ENCODE measurements at regions not wholly inside any gene's neighbourhood (a gene's known extent, or its start where the extent isn't known, plus 50 kb on each side); places are given as distances from the start of the nearest gene placed in this dataset.
"Not testable (repeated sequence)": the region's sequence is repeated elsewhere in the genome, so short reads cannot be mapped to it uniquely, and the experiment has no call there.

DNA sequence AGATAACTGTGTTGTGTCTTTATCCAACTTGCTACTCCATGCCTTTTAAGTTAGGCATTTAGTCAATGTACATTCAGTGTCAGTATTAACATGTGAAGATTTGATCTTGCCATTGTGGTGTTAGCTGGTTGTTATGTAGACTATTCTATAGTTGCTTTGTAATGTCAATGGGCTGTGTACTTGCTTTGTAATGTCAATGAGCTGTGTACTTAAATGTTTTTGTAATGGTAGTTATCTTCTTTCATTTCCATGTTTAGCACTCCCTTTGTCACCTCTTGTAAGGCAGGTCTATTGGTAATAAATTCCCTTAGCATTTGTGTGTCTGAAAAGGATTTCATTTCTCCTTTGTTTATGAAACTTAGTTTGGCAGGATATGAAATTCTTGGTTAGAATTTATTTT, 53.4 kb downstream of the MC4R start:
- no peak for DNase-seq (ENCODE audit: low read depth, low spot score)

DNA sequence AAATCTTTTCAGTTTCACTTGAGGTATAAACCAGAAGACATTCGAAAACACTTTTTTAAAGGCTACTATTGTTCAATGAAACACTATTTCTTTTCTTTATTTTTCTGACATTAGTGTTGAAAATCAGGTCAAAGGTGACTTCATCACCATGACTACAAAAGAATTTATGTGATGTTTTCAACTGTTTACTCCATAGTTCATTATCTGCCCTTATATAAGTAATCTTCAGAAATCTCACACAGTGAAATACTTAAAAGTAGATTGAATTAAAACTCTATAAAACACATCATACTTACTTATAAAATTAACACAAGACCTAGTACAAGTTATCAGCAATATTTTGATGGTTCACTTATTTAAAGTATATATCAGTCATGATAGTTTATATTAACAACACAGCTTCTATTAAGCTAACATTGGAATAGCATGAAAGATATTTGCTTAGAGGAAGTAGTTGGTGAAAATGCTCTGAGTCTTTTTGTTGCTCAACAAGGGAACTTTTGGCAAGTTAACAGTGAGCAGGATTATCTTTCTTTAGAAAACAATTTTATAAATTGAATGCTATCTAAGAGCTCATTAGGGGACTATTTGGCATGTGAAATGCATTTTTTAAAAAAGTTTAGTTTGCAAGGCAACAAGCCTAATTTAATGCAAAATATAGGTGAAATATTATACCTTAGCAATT, 60.8 kb downstream of the MC4R start:
- no peak for DNase-seq (ENCODE audit: low read depth, low spot score)

DNA sequence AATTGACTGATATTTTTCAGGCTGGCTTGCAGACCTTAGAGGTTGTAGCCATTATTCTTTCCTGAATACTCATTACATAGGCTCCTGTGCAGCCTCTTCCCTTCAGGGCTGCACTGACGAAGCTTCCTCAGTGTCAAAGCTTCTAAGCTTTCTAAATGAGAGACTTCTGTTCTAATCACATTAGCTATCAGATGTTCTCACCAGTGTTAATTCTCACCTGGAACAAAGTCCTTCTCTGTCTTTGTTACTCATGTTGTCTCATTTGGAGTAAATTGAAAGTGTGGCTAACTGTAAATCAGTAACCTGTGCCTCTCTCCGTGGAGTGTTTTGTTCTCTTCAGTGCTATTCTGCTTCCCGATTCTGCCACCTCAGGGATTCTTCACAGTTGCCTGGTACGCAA, 76.9 kb downstream of the MC4R start:
- no peak for DNase-seq (ENCODE audit: low read depth, low spot score)

DNA sequence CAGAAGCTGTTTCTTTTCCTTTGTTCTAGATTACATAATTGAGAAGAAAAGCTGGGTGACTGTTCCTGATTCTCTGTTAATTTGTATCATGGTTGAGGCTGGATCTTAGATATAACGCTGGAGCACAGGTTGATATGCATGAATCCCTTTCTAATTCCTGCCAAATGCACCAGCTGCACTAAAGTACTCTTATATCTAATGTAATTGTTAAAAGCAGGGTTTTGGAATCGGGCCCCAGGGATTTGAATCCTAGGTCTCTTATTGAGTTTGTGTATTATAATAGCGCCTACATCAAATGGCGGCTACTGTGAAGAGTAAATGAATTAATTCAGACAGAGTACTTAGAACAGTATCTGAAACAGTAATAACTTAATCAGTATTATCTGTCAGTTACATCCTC, 80.4 kb downstream of the MC4R start:
- DNase-seq (ENCODE audit: low read depth, low spot score), result no peak

DNA sequence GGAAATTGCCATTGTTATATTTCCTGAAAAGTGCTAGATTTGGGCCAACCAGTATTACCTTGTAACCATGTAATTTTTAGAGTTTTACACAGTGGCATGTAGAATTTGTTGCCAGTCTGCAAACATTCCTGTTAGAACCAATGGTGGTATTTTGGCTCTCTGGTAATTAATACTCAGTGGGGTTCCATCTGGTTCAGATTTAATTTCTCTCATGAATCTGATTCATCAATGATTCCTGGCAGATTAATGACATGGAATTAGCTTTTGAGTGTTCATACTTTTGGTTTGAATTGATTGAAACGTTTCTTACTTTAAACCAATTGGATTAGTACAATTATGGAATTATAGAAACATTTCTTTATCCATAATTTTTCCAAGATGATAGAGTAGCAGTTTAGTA, 93.2 kb downstream of the MC4R start:
- no peak for DNase-seq (ENCODE audit: low read depth, low spot score)

DNA sequence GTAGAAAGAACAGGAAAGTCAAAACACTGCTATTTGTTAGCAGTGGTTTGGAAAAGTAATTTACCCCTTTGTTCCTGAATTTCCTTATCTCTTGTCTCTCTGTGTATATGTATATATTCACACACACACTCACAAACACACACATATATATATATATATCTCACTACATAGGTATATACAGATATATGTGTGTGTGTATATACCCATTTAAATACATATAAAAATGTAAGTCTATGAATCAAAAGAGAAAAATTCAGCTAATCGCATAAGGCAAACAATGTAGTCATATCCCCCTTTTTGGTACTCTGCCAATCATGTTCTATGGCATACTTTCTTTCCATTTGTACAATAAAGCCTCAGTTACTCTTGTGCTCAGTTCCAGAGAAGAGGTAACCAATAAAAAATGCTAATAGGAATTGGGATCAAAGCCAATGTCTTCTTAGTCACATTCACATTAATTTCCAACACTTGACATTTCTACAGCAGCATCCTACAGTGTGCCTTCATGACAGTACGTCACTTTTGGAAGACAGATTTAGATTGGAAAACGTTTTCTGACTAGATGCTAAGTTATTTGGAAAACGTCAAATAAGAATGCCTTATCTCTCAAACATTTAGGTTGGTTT, 94.6 kb downstream of the MC4R start:
- DNase-seq (ENCODE audit: low read depth, low spot score), result peak; percentile 4

DNA sequence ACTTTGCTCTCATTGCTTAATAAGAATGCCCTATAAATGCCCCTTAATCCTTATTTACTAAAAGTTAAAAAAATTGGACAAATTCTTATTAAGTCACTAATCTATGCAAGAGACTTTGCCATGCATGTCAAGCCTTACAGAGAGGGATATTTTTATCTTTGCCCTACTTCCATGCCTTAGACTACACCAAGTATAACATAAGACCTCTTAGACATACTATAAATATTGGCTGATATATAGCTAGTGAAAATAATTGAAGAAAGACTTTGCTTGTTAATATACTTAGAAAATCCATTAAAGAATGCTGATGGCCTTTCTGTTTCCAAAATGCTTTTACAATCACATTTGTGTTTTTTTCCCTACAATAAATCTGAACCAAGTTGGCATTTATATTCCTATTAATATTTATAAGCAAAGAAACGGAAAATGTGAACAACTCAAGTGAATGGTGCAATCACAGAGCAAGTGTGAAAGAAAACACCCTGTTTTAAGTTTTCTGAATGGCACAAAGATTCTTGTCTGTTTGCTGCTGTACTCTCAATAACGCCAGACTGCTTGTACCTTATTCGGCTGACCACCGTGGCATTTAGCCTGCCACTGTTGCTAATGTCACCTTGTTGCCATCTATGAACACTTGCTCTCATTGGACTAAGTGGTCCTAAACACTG, 105.0 kb downstream of the MC4R start:
- DNase-seq (ENCODE audit: low read depth, low spot score), result no peak

DNA sequence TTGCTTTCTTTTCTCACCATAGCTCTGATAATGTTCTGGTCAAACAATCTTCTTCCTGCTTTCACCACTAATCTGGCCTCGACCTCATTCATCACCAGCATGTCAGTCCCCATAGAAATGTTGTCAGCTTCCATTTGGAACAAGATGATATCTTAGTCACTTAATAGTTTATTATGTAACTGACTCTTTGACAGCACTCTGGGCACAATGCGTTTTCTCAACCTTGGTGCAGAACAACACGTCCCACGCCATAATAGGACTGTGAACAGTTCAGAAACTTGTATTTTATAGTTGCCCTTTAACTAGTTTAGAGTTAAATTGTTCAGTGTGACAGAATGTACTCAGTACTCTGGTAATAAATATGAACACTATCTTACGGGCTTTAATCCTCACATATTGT, 106.0 kb downstream of the MC4R start:
- no peak for DNase-seq (ENCODE audit: low read depth, low spot score)

DNA sequence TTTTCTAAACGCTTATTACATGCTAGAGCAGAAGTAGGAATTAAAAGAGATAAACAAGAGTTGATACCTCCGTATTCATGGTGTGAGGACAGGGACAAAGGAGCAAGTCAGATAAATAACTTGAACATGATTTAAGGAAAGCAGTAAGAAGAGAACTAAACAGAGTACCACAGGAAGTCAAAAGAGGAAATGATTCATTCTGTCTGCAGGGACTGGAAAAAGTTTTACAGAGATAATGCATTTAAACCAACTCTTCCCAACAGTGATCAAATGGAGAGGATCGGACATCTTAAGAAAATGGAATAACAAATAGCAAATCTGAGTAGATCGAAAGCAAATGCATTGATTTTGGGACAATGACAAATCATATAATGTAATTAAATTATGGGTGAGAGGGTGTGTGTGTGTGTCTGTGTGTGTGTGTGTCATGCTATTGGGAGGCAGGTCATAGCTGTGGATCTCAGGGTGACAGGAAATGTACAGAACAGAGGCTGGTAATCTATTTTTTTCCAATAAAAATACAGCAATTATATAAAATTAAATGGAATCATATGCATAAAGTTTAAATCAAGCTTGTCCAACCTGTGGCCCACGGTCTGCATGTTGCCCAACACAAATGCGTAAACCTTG, 113.4 kb downstream of the MC4R start:
- DNase-seq (ENCODE audit: low read depth, low spot score), result no peak

DNA sequence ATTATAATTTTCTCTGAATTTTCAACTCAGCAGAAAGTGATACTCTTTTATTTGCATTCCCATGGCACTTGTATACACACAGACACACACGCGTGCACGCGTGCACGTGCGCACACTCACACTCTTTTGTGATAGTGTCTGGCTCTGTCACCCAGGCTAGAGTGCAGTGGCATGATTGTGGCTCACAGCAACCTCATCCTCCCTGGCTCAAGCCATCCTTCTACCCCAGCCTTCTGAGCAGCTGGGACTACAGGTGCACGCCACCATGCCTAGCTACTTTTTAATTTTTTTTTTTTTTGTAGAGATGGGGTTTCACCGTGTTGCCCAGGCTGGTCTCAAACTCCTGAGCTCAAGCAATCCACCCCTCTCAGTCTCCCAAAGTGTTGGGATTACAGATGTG, 123.2 kb downstream of the MC4R start:
- DNase-seq (ENCODE audit: low read depth, low spot score), result no peak

DNA sequence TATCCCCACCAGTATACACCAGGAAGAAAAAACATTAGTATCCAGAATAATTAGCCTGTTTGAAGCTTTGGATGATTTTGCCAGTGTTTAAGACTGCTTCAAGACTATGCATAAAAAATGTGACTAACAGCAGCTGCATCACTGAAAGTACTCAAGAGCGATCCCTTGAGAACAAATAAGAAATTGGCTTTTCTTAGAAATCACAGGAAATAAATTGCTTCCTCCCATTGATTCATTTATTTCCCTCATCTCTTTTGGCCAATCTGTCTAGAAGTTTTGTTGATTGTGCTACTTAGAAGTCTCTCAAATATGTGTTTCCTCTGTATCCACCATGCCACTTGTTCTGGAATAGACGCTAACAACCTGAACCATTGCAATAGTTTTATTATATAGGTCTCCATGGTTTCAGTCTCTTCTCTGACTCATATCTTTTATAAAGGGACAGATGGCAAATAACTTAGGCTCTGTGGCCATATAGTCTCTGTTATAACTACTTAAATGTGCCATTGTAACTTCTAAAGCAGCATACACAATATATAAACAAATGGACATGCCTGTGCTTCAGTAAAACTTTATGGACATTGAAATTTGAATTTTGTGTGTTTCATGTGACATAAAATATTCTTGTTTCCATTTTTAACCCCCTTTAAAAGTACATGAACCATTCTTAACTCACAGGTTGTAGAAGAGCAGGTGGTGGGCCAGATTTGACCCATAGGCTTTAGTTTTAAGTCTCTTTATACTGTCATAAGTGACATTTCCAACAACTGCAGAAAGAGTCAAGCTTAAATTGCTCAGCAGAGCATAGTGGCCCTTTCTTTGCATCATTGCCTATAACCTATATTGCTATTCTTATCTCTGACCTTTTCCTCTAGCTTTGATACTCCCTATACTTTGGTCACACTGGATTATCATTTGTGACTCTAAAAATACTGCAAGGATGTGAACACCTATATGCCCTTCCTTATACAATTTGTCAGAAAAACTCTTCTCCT, 123.9 kb downstream of the MC4R start:
- DNase-seq (ENCODE audit: low read depth, low spot score), result no peak

DNA sequence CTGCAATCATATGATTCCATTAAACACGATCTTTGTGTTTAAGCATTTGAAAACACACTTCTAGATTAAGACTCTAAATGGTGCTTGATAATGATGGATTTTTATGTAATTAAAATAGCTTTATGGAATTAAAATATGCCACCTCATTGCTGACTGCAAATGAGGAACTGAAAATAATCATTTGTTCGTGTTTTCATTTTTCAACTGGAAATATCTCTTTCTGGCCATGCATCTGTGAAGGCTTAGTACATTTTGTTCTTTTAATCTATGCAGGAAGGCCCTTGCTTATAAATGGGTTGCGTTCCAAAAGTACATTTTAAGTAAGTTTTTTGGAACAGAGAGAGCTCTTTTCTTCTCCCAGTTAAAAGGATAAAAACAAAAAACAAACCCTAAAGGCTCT, 125.5 kb downstream of the MC4R start:
- no peak for DNase-seq (ENCODE audit: low read depth, low spot score)

DNA sequence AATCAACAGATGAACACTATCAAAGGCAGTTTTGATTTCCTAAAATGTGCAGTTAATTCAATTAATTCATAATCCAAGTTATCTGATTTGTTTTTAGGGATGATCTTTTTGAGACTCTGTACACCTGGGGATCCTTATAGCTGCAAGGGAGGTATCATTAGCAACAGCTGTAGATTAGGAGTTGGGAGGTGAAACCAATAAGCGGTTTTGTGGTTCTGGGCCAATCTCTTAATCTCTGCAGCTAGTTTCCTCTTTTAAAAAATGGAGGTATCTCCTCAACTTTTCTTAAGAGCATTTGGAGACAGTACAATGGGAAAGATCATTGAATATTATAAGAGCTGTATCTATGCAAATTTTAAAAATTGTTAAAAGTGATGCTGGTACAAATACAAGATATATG, 126.0 kb downstream of the MC4R start:
- no peak for DNase-seq (ENCODE audit: low read depth, low spot score)

DNA sequence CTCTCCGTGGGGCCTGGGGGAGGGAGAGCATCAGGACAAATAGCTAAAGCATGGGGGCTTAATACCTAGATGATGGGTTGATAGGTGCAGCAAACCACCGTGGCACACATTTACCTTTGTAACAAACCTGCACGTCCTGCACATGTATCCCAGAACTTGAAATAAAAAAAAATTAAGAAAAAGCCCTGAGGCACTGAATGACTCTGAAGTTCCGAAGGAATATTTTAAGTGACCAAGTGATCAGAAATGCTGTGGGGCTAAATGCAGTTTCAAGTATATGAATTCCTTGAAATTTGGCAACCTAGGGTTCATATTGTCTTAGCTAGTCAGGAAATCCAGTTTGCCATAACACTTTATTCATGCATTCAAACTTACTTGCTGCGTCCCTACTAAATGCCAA, 127.5 kb downstream of the MC4R start:
- DNase-seq (ENCODE audit: low read depth, low spot score), result no peak

DNA sequence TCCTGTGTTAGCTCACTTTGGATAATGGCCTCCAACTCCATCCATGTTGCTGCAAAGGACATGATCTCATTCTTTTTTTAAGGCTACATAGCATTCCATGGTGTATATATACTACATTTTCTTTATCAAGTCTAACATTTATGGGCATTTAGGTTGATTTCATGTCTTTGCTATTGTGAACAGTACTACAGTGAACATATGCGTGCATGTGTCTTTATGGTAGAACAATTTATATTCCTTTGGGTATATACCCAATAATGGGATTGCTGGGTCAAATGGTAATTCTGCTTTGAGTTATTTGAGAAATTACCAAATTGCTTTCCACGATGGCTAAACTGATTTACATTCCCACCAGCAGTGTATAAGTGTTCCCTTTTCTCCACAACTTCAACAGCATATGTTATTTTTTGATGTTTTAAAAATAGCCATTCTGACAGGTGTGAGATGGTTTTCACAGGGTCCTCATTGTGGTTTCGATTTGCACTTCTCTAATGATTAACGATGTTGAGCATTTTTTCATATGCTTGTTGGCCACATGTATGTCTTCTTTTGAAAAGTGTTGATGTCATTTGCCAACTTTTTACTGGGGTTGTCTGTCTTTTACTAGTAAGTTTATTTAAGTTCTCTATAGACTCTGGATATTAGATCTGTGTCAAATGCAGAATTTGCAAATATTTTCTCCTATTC, 133.4 kb downstream of the MC4R start:
- not testable (repeated sequence) for DNase-seq (ENCODE audit: low read depth, low spot score)

DNA sequence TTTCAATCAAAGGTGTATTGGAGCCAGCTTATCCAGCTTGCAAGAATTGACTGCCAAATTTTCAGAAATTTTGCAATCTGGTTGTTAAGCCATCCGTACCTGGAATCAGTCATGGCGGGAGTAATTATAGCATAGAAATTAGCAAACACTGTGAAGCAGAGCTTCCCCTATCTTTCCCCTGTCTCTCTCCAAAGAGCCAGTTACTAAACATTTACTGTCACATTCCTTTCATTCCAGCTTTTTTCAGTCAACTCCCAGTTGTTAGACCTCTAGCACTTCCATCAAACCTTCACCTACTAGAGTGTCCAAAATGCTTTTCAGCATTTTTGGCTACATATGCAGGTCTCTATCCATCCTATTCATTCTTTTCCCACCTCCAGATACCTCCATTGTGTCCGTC, 137.4 kb downstream of the MC4R start:
- no peak for DNase-seq (ENCODE audit: low read depth, low spot score)

DNA sequence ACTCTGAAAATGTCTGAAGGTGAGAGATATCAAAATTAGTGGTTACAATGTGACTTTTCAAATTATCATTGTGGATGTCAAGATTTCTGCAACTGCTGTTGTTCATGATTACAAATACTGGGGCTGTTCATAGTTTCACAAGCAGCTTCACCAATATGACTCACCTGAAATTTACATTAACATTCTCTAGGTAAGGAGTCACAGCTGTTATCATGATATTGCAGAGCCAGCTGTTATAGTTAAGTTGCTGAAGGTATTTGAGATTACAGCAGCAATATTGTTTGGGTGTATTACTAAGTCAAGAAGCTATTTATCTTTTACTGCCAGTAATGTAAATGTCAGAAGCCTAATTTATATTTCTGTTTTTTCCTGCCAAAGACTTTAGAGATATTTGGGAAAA, 140.0 kb downstream of the MC4R start:
- DNase-seq (ENCODE audit: low read depth, low spot score), result peak; percentile 27

DNA sequence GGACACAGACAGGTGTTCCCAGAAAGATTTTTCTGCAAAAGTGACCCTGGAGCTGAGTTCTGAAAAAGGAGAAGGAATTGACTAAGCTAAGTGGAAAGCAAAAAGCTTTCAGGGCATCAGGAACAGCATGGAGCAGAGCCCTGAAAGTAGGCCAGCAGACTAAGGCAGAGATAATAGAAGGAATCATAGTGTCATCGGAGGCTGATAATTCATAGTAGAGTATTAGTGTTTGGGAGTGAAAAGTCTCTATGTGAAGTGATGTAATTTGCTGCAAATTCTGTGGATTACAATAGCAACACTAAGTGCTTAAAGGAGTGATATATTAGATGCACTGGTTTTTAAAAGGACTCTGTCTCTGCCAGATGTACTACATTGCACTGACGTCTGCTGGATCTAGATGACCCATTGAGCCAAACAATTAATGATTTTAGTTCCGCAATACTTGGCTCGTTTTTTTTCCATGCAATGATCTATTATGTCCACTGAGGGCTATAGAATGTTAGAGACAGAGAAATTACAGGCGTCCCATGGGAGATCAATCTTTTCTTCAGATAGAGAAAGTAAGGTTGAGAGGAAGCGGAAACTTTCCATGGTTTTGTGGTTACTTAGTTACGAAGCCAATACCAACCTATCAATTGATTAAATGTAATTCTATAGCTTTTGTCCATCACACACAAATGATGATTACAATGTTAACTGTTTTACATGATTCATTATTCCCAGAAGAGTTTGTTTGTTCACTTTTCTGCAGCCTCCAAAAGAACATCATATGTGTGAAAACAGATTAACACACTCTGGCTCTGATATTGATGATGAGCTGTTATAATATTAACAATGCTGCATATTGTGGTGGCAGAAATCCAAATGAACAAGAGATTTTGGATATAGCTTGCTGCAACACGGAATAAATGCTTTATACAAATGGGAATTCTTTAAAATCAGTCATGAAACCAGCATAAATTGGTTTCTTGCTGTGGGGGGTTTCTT, 143.7 kb downstream of the MC4R start:
- no peak for DNase-seq (ENCODE audit: low read depth, low spot score)

DNA sequence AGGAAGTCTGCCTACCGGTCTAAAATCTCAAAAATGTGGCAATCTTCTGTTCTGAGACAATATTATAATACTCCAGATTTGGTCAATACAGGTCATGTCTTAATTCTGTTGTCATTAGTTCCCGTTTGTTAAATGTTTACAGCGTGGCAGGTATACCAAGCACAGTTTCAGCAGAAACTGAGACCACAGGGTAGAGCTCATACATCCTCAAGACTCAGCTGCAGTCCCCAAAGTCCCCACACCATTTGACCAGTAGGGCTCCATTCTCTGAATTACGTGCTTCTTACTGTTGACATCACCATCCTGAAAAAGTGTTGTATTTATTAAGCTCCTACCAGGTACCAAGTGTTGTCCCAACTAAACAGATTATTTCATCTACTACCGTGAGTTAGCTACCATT, 157.1 kb downstream of the MC4R start:
- DNase-seq (ENCODE audit: low read depth, low spot score), result no peak

DNA sequence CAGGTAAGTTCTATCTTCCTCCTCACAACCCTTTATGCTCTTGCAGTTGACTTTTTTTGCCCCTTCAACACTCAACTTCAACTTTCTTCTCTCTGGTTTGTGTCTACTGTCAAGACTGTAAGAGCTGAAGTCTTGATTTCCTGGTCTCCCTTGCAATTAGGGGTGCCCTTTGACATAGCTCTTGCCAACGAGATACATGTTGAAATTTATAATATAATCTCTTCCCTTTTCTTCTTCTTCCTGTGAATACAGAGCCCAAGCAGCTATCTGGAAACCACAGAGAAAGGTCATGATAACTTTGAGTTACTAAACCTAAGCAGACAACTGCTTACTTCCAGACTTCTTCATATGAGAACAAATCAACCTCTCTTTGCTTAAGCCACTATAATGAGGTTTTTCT, 163.5 kb downstream of the MC4R start:
- DNase-seq (ENCODE audit: low read depth, low spot score), result no peak
